NCI-H226 (cell line): ENCODE measurements at regions not wholly inside any gene's neighbourhood (a gene's known extent, or its start where the extent isn't known, plus 50 kb on each side); places are given as distances from the start of the nearest gene placed in this dataset.
"Not testable (repeated sequence)": the region's sequence is repeated elsewhere in the genome, so short reads cannot be mapped to it uniquely, and the experiment has no call there.

ENCODE experiments used
- DNase-seq: peaks from one replicate; pipeline ENCODE4 v3.0.0-alpha.2; 2015

- DNase-seq: no peak
Measured at GRCh38 chr6:167470836-167471547, 146.1 kb downstream of the TTLL2 start.

GRCh38 chr6:167471548-167471930, 146.7 kb downstream of the TTLL2 start:
- DNase-seq: no peak

- DNase-seq: no peak
Measured at GRCh38 chr6:167472148-167472547, 147.3 kb downstream of the TTLL2 start.

GRCh38 chr6:167472880-167473279, 148.0 kb downstream of the TTLL2 start:
- no peak for DNase-seq

- DNase-seq: no peak
Measured at GRCh38 chr6:167474171-167474570, 149.3 kb downstream of the TTLL2 start.

GRCh38 chr6:167474725-167475124, 149.8 kb downstream of the TTLL2 start:
- no peak for DNase-seq

GRCh38 chr6:167475947-167476346, 151.1 kb downstream of the TTLL2 start:
- no peak for DNase-seq

GRCh38 chr6:167476844-167477595, 152.1 kb downstream of the TTLL2 start:
- no peak for DNase-seq

GRCh38 chr6:167477688-167478087, 152.8 kb downstream of the TTLL2 start:
- DNase-seq: no peak

GRCh38 chr6:167479301-167479700, 154.4 kb downstream of the TTLL2 start:
- no peak for DNase-seq

- no peak for DNase-seq
Measured at GRCh38 chr6:167479901-167480648, 155.2 kb downstream of the TTLL2 start.

GRCh38 chr6:167481307-167481926, 156.5 kb downstream of the TTLL2 start:
- no peak for DNase-seq

GRCh38 chr6:167482801-167483200, 157.9 kb downstream of the TTLL2 start:
- not testable (repeated sequence) for DNase-seq

- DNase-seq: peak; percentile 10
Measured at GRCh38 chr6:167485186-167485978, 160.5 kb downstream of the TTLL2 start.

- no peak for DNase-seq
Measured at GRCh38 chr6:167487749-167488664, 163.1 kb downstream of the TTLL2 start.

- DNase-seq: no peak
Measured at GRCh38 chr6:167491438-167492099, 166.7 kb downstream of the TTLL2 start.

- no peak for DNase-seq
Measured at GRCh38 chr6:167492100-167492449, 167.2 kb downstream of the TTLL2 start.

- no peak for DNase-seq
Measured at GRCh38 chr6:167493310-167493709, 168.4 kb downstream of the TTLL2 start.

GRCh38 chr6:167493976-167494697, 169.3 kb downstream of the TTLL2 start:
- no peak for DNase-seq
